Neural progenitor cell (in vitro differentiated cells): ENCODE measurements at regions not wholly inside any gene's neighbourhood (a gene's known extent, or its start where the extent isn't known, plus 50 kb on each side); places are given as distances from the start of the nearest gene placed in this dataset.

ENCODE experiments used
- DNase-seq: peaks from one replicate; pipeline ENCODE4 v3.0.0-alpha.2; 2016; ENCODE audit warnings: low spot score
- H2AFZ ChIP-seq: fragments of 200-600 bp; sonication (generic); replicated peaks from 2 replicates; pipeline ENCODE4 v1.6.1; 2016; ENCODE audit warnings: antibody characterized with exemption
- H3F3A ChIP-seq: fragments of 200-600 bp; sonication (generic); 2 replicates; pipeline ENCODE4 v1.6.1; 2016; ENCODE audit warnings: antibody characterized with exemption, low read depth
- H3K27ac ChIP-seq: fragments of 200-600 bp; sonication (generic); 2 replicates; pipeline ENCODE4 v1.5.1; 2016; ENCODE audit warnings: mild to moderate bottlenecking
- H3K27me3 ChIP-seq: fragments of 200-600 bp; sonication (generic); 2 replicates; pipeline ENCODE4 v1.6.1; 2016; ENCODE audit warnings: mild to moderate bottlenecking, moderate library complexity
- H3K36me3 ChIP-seq: fragments of 200-600 bp; sonication (generic); 2 replicates; pipeline ENCODE4 v1.5.1; 2016
- H3K4me1 ChIP-seq: fragments of 200-600 bp; sonication (generic); 2 replicates; pipeline ENCODE4 v1.6.1; 2016; ENCODE audit warnings: mixed run types
- H3K4me2 ChIP-seq: fragments of 200-600 bp; sonication (generic); 2 replicates; pipeline ENCODE4 v1.6.1; 2016
- H3K4me3 ChIP-seq: fragments of 200-600 bp; sonication (generic); 2 replicates; pipeline ENCODE4 v1.5.1; 2016
- H3K79me2 ChIP-seq: fragments of 200-600 bp; sonication (generic); 2 replicates; pipeline ENCODE4 v1.6.1; 2016; ENCODE audit warnings: low read depth
- H3K9ac ChIP-seq: fragments of 200-600 bp; sonication (generic); 2 replicates; pipeline ENCODE4 v1.6.1; 2016
- H3K9me3 ChIP-seq: fragments of 200-600 bp; sonication (generic); 2 replicates; pipeline ENCODE4 v1.5.1; 2016; ENCODE audit warnings: low read depth
- H4K20me1 ChIP-seq: fragments of 200-600 bp; sonication (generic); 2 replicates; pipeline ENCODE4 v1.6.1; 2016; ENCODE audit warnings: low read depth
- H3K27ac Mint-ChIP-seq: 3 replicates; pipeline ENCODE4 v1.8.0; 2021; ENCODE audit warnings: mixed read lengths
- H3K27me3 Mint-ChIP-seq: 2 replicates; pipeline ENCODE4 v1.8.0; 2022; ENCODE audit warnings: low read depth, mild to moderate bottlenecking, inconsistent platforms, moderate library complexity, mixed read lengths; ENCODE audit not compliant: insufficient read depth
- H3K36me3 Mint-ChIP-seq: 3 replicates; pipeline ENCODE4 v1.8.0; 2021; ENCODE audit warnings: mixed read lengths
- H3K4me1 Mint-ChIP-seq: 3 replicates; pipeline ENCODE4 v1.8.0; 2021; ENCODE audit warnings: mixed read lengths
- H3K4me3 Mint-ChIP-seq: 3 replicates; pipeline ENCODE4 v1.8.0; 2021; ENCODE audit warnings: mild to moderate bottlenecking, moderate library complexity, mixed read lengths
- H3K9me3 Mint-ChIP-seq: 3 replicates; pipeline ENCODE4 v1.8.0; 2020; ENCODE audit warnings: mixed read lengths
- EZH2 ChIP-seq: fragments of 200-600 bp; sonication (generic); IDR thresholded peaks from 2 replicates; pipeline ENCODE4 v1.6.1; 2017; ENCODE audit warnings: antibody characterized with exemption, mild to moderate bottlenecking, moderate library complexity
- EZH2phosphoT487 ChIP-seq: fragments of 200-600 bp; sonication (generic); IDR thresholded peaks from 2 replicates; pipeline ENCODE4 v1.6.1; 2017; ENCODE audit warnings: antibody characterized with exemption
- TF ChIP-seq, protein P1 (sequence below): fragments of 200-600 bp; sonication (generic); IDR thresholded peaks from 2 replicates; pipeline ENCODE4 v1.5.1; 2017; ENCODE audit warnings: antibody characterized with exemption, mild to moderate bottlenecking

- Histone ChIP-seq H4K20me1 (no peaks in the 10 kb centered on the region), H3K4me1 (peaks cover 2% of the 10 kb centered on the region), H3F3A (no peaks in the 10 kb centered on the region), H3K27ac (no peak overlapping the region), H3K4me2 (no peak overlapping the region), H3K9ac (no peak overlapping the region), H3K9me3 (no peaks in the 10 kb centered on the region), H3K36me3 (no peaks in the 10 kb centered on the region), H3K27me3 (no peaks in the 10 kb centered on the region), H2AFZ (no peak overlapping the region), H3K79me2 (no peaks in the 10 kb centered on the region), H3K4me3 (no peak overlapping the region)
- DNase-seq, result no peak
- Mint-ChIP-seq H3K27ac (no peak overlapping the region), H3K9me3 (peaks cover 2% of the 10 kb centered on the region), H3K4me1 (peaks cover 6% of the 10 kb centered on the region), H3K36me3 (no peaks in the 10 kb centered on the region), H3K4me3 (no peak overlapping the region), H3K27me3 (peaks cover 2% of the 10 kb centered on the region)
- TF ChIP-seq EZH2phosphoT487 (no peak), EZH2 (no peak)
- TF ChIP-seq, protein P1, sequence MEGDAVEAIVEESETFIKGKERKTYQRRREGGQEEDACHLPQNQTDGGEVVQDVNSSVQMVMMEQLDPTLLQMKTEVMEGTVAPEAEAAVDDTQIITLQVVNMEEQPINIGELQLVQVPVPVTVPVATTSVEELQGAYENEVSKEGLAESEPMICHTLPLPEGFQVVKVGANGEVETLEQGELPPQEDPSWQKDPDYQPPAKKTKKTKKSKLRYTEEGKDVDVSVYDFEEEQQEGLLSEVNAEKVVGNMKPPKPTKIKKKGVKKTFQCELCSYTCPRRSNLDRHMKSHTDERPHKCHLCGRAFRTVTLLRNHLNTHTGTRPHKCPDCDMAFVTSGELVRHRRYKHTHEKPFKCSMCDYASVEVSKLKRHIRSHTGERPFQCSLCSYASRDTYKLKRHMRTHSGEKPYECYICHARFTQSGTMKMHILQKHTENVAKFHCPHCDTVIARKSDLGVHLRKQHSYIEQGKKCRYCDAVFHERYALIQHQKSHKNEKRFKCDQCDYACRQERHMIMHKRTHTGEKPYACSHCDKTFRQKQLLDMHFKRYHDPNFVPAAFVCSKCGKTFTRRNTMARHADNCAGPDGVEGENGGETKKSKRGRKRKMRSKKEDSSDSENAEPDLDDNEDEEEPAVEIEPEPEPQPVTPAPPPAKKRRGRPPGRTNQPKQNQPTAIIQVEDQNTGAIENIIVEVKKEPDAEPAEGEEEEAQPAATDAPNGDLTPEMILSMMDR, result no peak
Measured at GRCh38 chr3:152720951-152721718, 113.8 kb upstream of the P2RY1 start.

GRCh38 chr3:152724270-152724669 lies 110.7 kb upstream of the P2RY1 start:
- no peak overlapping the region for H3K9ac ChIP-seq
- H4K20me1 ChIP-seq, result no peaks in the 10 kb centered on the region
- no peak overlapping the region for H3K4me3 ChIP-seq
- Mint-ChIP-seq H3K27ac (no peak overlapping the region), H3K4me1 (peaks cover under 1% of the 10 kb centered on the region), H3K27me3 (no peaks in the 10 kb centered on the region), H3K4me3 (no peak overlapping the region), H3K36me3 (no peaks in the 10 kb centered on the region), H3K9me3 (peaks cover 2% of the 10 kb centered on the region)
- H3K79me2 ChIP-seq, result no peaks in the 10 kb centered on the region
- H3F3A ChIP-seq, result no peaks in the 10 kb centered on the region
- no peaks in the 10 kb centered on the region for H3K27me3 ChIP-seq
- H3K4me2 ChIP-seq, result no peak overlapping the region
- no peaks in the 10 kb centered on the region for H3K36me3 ChIP-seq
- H3K9me3 ChIP-seq, result no peaks in the 10 kb centered on the region
- no peak for TF ChIP-seq EZH2phosphoT487
- TF ChIP-seq, protein P1, result no peak
- no peak for TF ChIP-seq EZH2
- no peak overlapping the region for H2AFZ ChIP-seq
- no peak for DNase-seq
- H3K4me1 ChIP-seq, result peaks cover 10% of the 10 kb centered on the region
- H3K27ac ChIP-seq, result no peak overlapping the region

GRCh38 chr3:152728231-152728980 lies 106.5 kb upstream of the P2RY1 start:
- no peaks in the 10 kb centered on the region for H3K27me3 ChIP-seq
- no peak overlapping the region for H3K27ac Mint-ChIP-seq
- H3K4me3 Mint-ChIP-seq, result no peak overlapping the region
- no peak for DNase-seq
- H3K79me2 ChIP-seq, result no peaks in the 10 kb centered on the region
- H3K9me3 Mint-ChIP-seq, result no peaks in the 10 kb centered on the region
- TF ChIP-seq, protein P1, result no peak
- H3K36me3 Mint-ChIP-seq, result no peaks in the 10 kb centered on the region
- H3F3A ChIP-seq, result no peaks in the 10 kb centered on the region
- no peaks in the 10 kb centered on the region for H3K9me3 ChIP-seq
- no peak overlapping the region for H3K9ac ChIP-seq
- no peak overlapping the region for H3K4me3 ChIP-seq
- H3K27me3 Mint-ChIP-seq, result peaks cover 3% of the 10 kb centered on the region
- peaks cover 10% of the 10 kb centered on the region for H3K4me1 ChIP-seq
- H3K4me1 Mint-ChIP-seq, result no peaks in the 10 kb centered on the region
- no peak overlapping the region for H2AFZ ChIP-seq
- no peak overlapping the region for H3K4me2 ChIP-seq
- H3K27ac ChIP-seq, result no peak overlapping the region
- no peaks in the 10 kb centered on the region for H4K20me1 ChIP-seq
- H3K36me3 ChIP-seq, result no peaks in the 10 kb centered on the region
